ENCODE measurements at regions not wholly inside any gene's neighbourhood (a gene's known extent, or its start where the extent isn't known, plus 50 kb on each side); places are given as distances from the start of the nearest gene placed in this dataset.

DNA sequence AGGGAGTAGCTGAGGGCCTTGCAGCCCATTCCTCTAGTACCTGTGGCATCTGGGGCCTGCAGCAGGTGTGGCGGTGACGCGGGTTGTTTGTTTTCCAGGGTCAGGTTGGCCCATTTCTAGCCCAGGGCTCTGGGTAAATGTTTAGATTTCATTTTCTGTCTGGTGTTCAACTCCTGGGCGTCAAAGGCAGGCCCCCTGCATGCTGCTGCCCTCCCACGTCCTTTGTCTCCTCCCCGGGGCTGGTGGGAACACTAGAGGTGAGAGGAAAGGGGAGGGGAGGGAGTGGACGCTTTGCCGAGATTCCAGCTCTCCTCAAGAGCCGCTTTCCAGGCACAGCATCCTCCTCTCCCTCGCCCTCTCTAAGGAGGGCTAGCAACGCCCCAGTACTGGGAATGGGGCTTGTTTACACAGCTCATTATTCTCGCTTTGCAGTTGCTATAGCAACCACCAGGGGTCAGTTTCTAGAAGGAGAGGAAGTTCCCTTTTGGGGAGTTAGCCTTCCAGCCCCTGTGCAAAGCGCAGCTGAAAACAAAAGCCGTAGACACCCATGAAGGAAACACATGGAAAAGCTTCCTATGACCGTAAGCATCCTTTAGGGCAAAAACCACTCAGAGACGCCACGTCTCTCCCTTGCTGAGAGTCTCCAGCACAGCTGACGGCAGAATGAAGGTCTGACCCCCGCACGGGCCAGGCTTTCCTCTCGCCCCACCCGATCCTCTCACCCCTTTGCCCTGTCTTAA, 170.6 kb downstream of the LY86 start:
- Mint-ChIP-seq H3K4me3 (peak overlapping the region; percentile 61), H3K4me1 (peaks cover 19% of the 10 kb centered on the region), H3K27ac (peak overlapping the region; percentile 88), H3K9me3 (no peaks in the 10 kb centered on the region), H3K36me3 (ENCODE audit: low read depth) (no peaks in the 10 kb centered on the region), H3K27me3 (ENCODE audit: insufficient read depth, low read depth, poor library complexity) (peaks cover 6% of the 10 kb centered on the region)
- H3K4me2 ChIP-seq = peak overlapping the region; percentile 70
- peak overlapping the region; percentile 81; the same call in 1 of the 2 replicates for H3K27ac ChIP-seq (ENCODE audit: low read depth)
- H4K20me1 ChIP-seq (replicated peaks; ENCODE audit: insufficient read depth) = no peaks in the 10 kb centered on the region
- DNase-seq (ENCODE audit: low spot score) (peak; percentile 96), ATAC-seq (peak; percentile 97)
- H3F3A ChIP-seq (replicated peaks; ENCODE audit: low read depth) = no peaks in the 10 kb centered on the region
- H3K4me3 ChIP-seq = peak overlapping the region; percentile 44
- no peaks in the 10 kb centered on the region for H3K27me3 ChIP-seq (ENCODE audit: insufficient read depth)
- H3K79me2 ChIP-seq (replicated peaks; ENCODE audit: insufficient read depth) = no peaks in the 10 kb centered on the region
- peak overlapping the region; percentile 98 for H2AFZ ChIP-seq
- H3K36me3 ChIP-seq (ENCODE audit: insufficient read depth) = no peaks in the 10 kb centered on the region
- H3K4me1 ChIP-seq (ENCODE audit: insufficient read depth) = peaks cover 8% of the 10 kb centered on the region
- TF ChIP-seq NANOG (IDR thresholded peaks at IDR 0.05; ENCODE audit: borderline replicate concordance) (no peak), EZH2 (IDR thresholded peaks at IDR 0.05; ENCODE audit: low read depth, unreplicated experiment) (no peak), CREB1 (CRISPR knock-in tag; IDR thresholded peaks at IDR 0.05; ENCODE audit: low read depth) (0 out of 2 replicates have a peak, but pooled peaks have one; percentile 23), ZNF331 (CRISPR knock-in tag; IDR thresholded peaks at IDR 0.05; ENCODE audit: low read depth) (no peak), ZNF114 (CRISPR knock-in tag; IDR thresholded peaks at IDR 0.05) (no peak), POLR2AphosphoS5 (IDR thresholded peaks at IDR 0.05; ENCODE audit: low read depth) (no peak)
- TF ChIP-seq, protein P1, sequence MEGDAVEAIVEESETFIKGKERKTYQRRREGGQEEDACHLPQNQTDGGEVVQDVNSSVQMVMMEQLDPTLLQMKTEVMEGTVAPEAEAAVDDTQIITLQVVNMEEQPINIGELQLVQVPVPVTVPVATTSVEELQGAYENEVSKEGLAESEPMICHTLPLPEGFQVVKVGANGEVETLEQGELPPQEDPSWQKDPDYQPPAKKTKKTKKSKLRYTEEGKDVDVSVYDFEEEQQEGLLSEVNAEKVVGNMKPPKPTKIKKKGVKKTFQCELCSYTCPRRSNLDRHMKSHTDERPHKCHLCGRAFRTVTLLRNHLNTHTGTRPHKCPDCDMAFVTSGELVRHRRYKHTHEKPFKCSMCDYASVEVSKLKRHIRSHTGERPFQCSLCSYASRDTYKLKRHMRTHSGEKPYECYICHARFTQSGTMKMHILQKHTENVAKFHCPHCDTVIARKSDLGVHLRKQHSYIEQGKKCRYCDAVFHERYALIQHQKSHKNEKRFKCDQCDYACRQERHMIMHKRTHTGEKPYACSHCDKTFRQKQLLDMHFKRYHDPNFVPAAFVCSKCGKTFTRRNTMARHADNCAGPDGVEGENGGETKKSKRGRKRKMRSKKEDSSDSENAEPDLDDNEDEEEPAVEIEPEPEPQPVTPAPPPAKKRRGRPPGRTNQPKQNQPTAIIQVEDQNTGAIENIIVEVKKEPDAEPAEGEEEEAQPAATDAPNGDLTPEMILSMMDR (conservative IDR thresholded peaks at IDR 0.05; ENCODE audit: low read depth in 2 of 2) = peak; percentile 54 to 59
- no peaks in the 10 kb centered on the region for H3K9me2 ChIP-seq (ENCODE audit: insufficient read depth)

DNA sequence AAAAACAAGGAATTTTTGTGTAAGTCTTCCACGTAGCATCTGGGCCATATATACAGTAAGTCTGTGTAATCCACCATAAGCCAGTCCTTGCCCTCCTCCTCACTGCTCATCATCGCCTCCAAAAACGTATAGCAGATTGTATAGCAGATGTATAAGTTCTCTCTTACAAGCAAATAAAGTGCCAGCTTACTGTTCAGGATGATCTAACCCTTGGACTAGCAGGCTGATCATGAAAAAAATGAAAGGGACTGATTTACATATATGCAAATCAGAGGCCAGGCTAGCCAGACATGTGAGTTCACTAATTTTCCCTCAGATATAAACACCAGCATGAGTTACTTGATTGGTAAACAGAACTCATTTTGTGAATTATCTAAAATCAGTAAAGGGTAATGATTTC, 171.5 kb downstream of the LY86 start:
- no peaks in the 10 kb centered on the region for H3F3A ChIP-seq (replicated peaks; ENCODE audit: low read depth)
- H3K27ac ChIP-seq (ENCODE audit: low read depth) = no peak overlapping the region
- H3K36me3 ChIP-seq (ENCODE audit: insufficient read depth) = no peaks in the 10 kb centered on the region
- H3K4me2 ChIP-seq = peak overlapping the region; percentile 70
- DNase-seq (ENCODE audit: low spot score) = no peak
- ATAC-seq = no peak
- no peaks in the 10 kb centered on the region for H3K79me2 ChIP-seq (replicated peaks; ENCODE audit: insufficient read depth)
- no peak overlapping the region for H3K4me3 ChIP-seq
- H3K4me3 Mint-ChIP-seq = no peak overlapping the region; the same call in 2 of the 3 replicates
- no peaks in the 10 kb centered on the region for H3K9me3 Mint-ChIP-seq
- no peaks in the 10 kb centered on the region for H3K9me2 ChIP-seq (ENCODE audit: insufficient read depth)
- no peak overlapping the region for H3K27ac Mint-ChIP-seq
- peaks cover 8% of the 10 kb centered on the region for H3K4me1 ChIP-seq (ENCODE audit: insufficient read depth)
- H4K20me1 ChIP-seq (replicated peaks; ENCODE audit: insufficient read depth) = no peaks in the 10 kb centered on the region
- H3K27me3 ChIP-seq (ENCODE audit: insufficient read depth) = no peaks in the 10 kb centered on the region
- no peaks in the 10 kb centered on the region for H3K36me3 Mint-ChIP-seq (ENCODE audit: low read depth)
- H2AFZ ChIP-seq = peak overlapping the region; percentile 98
- peaks cover 19% of the 10 kb centered on the region for H3K4me1 Mint-ChIP-seq
- peaks cover 6% of the 10 kb centered on the region for H3K27me3 Mint-ChIP-seq (ENCODE audit: insufficient read depth, low read depth, poor library complexity)
- TF ChIP-seq, protein P1 (conservative IDR thresholded peaks at IDR 0.05; ENCODE audit: low read depth in 2 of 2) = no peak
- TF ChIP-seq STAT1 (IDR thresholded peaks at IDR 0.05; ENCODE audit: unreplicated experiment) = no peak
- no peak for TF ChIP-seq CREB1 (CRISPR knock-in tag; IDR thresholded peaks at IDR 0.05; ENCODE audit: low read depth)
- TF ChIP-seq, protein P2, sequence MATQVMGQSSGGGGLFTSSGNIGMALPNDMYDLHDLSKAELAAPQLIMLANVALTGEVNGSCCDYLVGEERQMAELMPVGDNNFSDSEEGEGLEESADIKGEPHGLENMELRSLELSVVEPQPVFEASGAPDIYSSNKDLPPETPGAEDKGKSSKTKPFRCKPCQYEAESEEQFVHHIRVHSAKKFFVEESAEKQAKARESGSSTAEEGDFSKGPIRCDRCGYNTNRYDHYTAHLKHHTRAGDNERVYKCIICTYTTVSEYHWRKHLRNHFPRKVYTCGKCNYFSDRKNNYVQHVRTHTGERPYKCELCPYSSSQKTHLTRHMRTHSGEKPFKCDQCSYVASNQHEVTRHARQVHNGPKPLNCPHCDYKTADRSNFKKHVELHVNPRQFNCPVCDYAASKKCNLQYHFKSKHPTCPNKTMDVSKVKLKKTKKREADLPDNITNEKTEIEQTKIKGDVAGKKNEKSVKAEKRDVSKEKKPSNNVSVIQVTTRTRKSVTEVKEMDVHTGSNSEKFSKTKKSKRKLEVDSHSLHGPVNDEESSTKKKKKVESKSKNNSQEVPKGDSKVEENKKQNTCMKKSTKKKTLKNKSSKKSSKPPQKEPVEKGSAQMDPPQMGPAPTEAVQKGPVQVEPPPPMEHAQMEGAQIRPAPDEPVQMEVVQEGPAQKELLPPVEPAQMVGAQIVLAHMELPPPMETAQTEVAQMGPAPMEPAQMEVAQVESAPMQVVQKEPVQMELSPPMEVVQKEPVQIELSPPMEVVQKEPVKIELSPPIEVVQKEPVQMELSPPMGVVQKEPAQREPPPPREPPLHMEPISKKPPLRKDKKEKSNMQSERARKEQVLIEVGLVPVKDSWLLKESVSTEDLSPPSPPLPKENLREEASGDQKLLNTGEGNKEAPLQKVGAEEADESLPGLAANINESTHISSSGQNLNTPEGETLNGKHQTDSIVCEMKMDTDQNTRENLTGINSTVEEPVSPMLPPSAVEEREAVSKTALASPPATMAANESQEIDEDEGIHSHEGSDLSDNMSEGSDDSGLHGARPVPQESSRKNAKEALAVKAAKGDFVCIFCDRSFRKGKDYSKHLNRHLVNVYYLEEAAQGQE (IDR thresholded peaks at IDR 0.05; ENCODE audit: unreplicated experiment) = no peak
- no peak for TF ChIP-seq ZNF331 (CRISPR knock-in tag; IDR thresholded peaks at IDR 0.05; ENCODE audit: low read depth)
- no peak for TF ChIP-seq EZH2 (IDR thresholded peaks at IDR 0.05; ENCODE audit: low read depth, unreplicated experiment)
- no peak for TF ChIP-seq NANOG (IDR thresholded peaks at IDR 0.05; ENCODE audit: borderline replicate concordance)
